ENCODE measurements at regions not wholly inside any gene's neighbourhood (a gene's known extent, or its start where the extent isn't known, plus 50 kb on each side); places are given as distances from the start of the nearest gene placed in this dataset.
"Not testable (repeated sequence)": the region's sequence is repeated elsewhere in the genome, so short reads cannot be mapped to it uniquely, and the experiment has no call there.

- H3K27me3 ChIP-seq (ENCODE audit: control insufficient read depth, insufficient read depth, low read length): peaks cover 22% of the 10 kb centered on the region
- H2BK5ac ChIP-seq (ENCODE audit: low read depth, low read length, poor library complexity, severe bottlenecking); H2AK5ac ChIP-seq (ENCODE audit: low read depth, low read length); H3K36me3 ChIP-seq (ENCODE audit: control insufficient read depth, insufficient read depth, low read length); H3K9ac ChIP-seq (ENCODE audit: low read depth, low read length); H3K56ac ChIP-seq (ENCODE audit: extremely low read depth, insufficient read depth, low read length); dilution Hi-C loops (cut with HindIII; ENCODE audit: low sequenced_read_pairs, unreplicated experiment); H4K91ac ChIP-seq (ENCODE audit: insufficient read depth, low read depth, low read length); H2BK15ac ChIP-seq (ENCODE audit: low read depth, low read length); ATAC-seq (ENCODE audit: low read depth); H4K20me1 ChIP-seq (ENCODE audit: insufficient read depth, low read length); H3K4me2 ChIP-seq (ENCODE audit: low read depth, low read length); H3K4ac ChIP-seq (ENCODE audit: low read depth, low read length); H3K79me1 ChIP-seq (ENCODE audit: low read depth in 1 of 2, low read length in 2 of 2); H2AFZ ChIP-seq (replicated peaks; ENCODE audit: low read length, poor library complexity); H3K23ac ChIP-seq (ENCODE audit: low read depth, low read length); H3K14ac ChIP-seq (replicated peaks; ENCODE audit: low read depth, low read length); H2BK20ac ChIP-seq (ENCODE audit: low read depth, low read length); H2BK120ac ChIP-seq (ENCODE audit: low read depth, low read length); H3K9me3 ChIP-seq (ENCODE audit: control insufficient read depth, insufficient read depth, low read length); H3K18ac ChIP-seq (ENCODE audit: low read depth, low read length); H3K27ac ChIP-seq (ENCODE audit: insufficient read depth, low read length); H3K4me3 ChIP-seq (ENCODE audit: insufficient read depth, low read depth, low read length); H3K4me1 ChIP-seq (ENCODE audit: control insufficient read depth, insufficient read depth, low read length); H4K8ac ChIP-seq (ENCODE audit: low read depth in 2 of 2, low read length in 2 of 2); H2AK9ac ChIP-seq (replicated peaks; ENCODE audit: low read depth, low read length, poor library complexity); in situ Hi-C loops (cut with MboI; ENCODE audit: low sequenced_read_pairs); H4K5ac ChIP-seq (ENCODE audit: low read depth, low read length); H3K9me1 ChIP-seq (ENCODE audit: insufficient read depth, low read length); DNase-seq; BruUV-seq (replicated peaks); intact Hi-C loops (cut with micrococcal nuclease); POLR2A ChIA-PET (ENCODE audit: unreplicated experiment): not testable (repeated sequence)
- WGBS, 2 experiments (ENCODE audit: extremely low coverage in 2 of 2, insufficient read length in 1 of 2): 87% methylated on average over 21 of the region's 41 CpGs; no CpG with 5 or more reads in 1 of the 2 experiments
- CTCF ChIA-PET: interaction anchor here (0.9 kb wide), 1 partner anchor 21 kb away, joined by 3 read pairs; no protein-coding TSS in a partner anchor
Measured at GRCh38 chr11:121362955-121363354, 70.4 kb downstream of the SC5D start.
